ENCODE measurements at regions not wholly inside any gene's neighbourhood (a gene's known extent, or its start where the extent isn't known, plus 50 kb on each side); places are given as distances from the start of the nearest gene placed in this dataset.

- TF ChIP-seq POLR2A (IDR thresholded peaks at IDR 0.05; ENCODE audit: low read depth, low read length) (no peak), POLR2AphosphoS5 (IDR thresholded peaks at IDR 0.05; ENCODE audit: low read depth, low read length) (no peak), TAF1 (IDR thresholded peaks at IDR 0.05; ENCODE audit: borderline replicate concordance, low read depth, low read length) (no peak)
These were observed 985.4 kb upstream of the AGA start for GRCh38 chr4:178427663-178428062.
